HepG2 (cell line): ENCODE measurements at regions not wholly inside any gene's neighbourhood (a gene's known extent, or its start where the extent isn't known, plus 50 kb on each side); places are given as distances from the start of the nearest gene placed in this dataset.

Experiments used
- ATAC-seq: fragments of 200-7000 bp; cut with Tn5 transposase; 3 replicates; pipeline ENCODE4 v1.9.1; 2020; ENCODE audit warnings: mild to moderate bottlenecking, moderate library complexity
- BruUV-seq: library from RNA; stranded (reverse); fragments of 400-500 nt; replicated peaks from 2 replicates; lab custom pipeline; 2021; lab: Mats Ljungman, UMichigan
- CTCF ChIA-PET: fragments of 300-600 bp; formaldehyde crosslinking; extraction: SDS; loops from one replicate; lab custom pipeline; 2021; ENCODE audit warnings: low total read pairs, inconsistent platforms, low intra/inter-chr PET ratio; lab: Yijun Ruan, JAX
- POLR2A ChIA-PET: fragments of 350-600 bp; sonication (Branson Sonifier 250); formaldehyde crosslinking; loops from one replicate; lab custom pipeline; 2020; ENCODE audit warnings: antibody characterized with exemption, inconsistent platforms; lab: Yijun Ruan, JAX
- DNase-seq: peaks from one replicate; pipeline ENCODE4 v3.0.0-alpha.2; 2015; ENCODE audit warnings: low spot score
- FAIRE-seq: peaks from 3 replicates; lab custom pipeline; 2011; peaks lifted over from hg19 to GRCh38; lab: Jason Lieb, UNC
- H2AFZ ChIP-seq: one replicate; pipeline ENCODE4 v1.6.1; 2011; ENCODE audit warnings: low read length, inconsistent platforms
- H3K27ac ChIP-seq: fragments of 300-600 bp; 3 replicates; pipeline ENCODE4 v1.8.0; 2011; ENCODE audit warnings: mixed run types, mild to moderate bottlenecking, mixed read lengths, low read length, inconsistent platforms; ENCODE audit not compliant: insufficient read depth; ENCODE audit errors: extremely low read length
- H3K27me3 ChIP-seq, 2 experiments: fragments of 200-600 bp in 1 of 2; 2 replicates in 1 of 2; 3 replicates in 1 of 2; pipeline versions ENCODE4 v1.6.0 to v1.8.0; 2011; ENCODE audit warnings: low read length in 2 of 2, mild to moderate bottlenecking in 2 of 2, moderate library complexity in 2 of 2, inconsistent platforms in 1 of 2; ENCODE audit not compliant: insufficient read depth in 2 of 2, control insufficient read depth in 1 of 2
- H3K36me3 ChIP-seq, 2 experiments: fragments of 200-600 bp in 1 of 2; replicated peaks in 1 of 2; 2 replicates in 1 of 2; 3 replicates in 1 of 2; pipeline versions ENCODE4 v1.5.1 to v1.8.0; 2011; ENCODE audit warnings: low read length in 2 of 2, inconsistent platforms in 1 of 2; ENCODE audit not compliant: insufficient read depth in 2 of 2, control insufficient read depth in 1 of 2
- H3K4me1 ChIP-seq: 2 replicates; pipeline ENCODE4 v1.5.1; 2012; ENCODE audit warnings: low read length, inconsistent platforms; ENCODE audit not compliant: insufficient read depth
- H3K4me2 ChIP-seq: 2 replicates; pipeline ENCODE4 v1.6.0; 2011; ENCODE audit warnings: low read depth, low read length, inconsistent platforms
- H3K4me3 ChIP-seq, 3 experiments: fragments of 200-600 bp in 1 of 3; sonication (generic), shearing (Covaris generic) in 1 of 3; replicated peaks in 1 of 3; 2 replicates each; pipeline ENCODE4 v1.5.1; 2011 to 2016; ENCODE audit warnings: low read length in 3 of 3, inconsistent platforms in 2 of 3, low read depth in 2 of 3, mild to moderate bottlenecking in 2 of 3, control low read depth in 1 of 3, mixed read lengths in 1 of 3; ENCODE audit not compliant: insufficient read depth in 1 of 3
- H3K79me2 ChIP-seq: one replicate; pipeline ENCODE4 v1.6.1; 2011; ENCODE audit warnings: low read length, inconsistent platforms; ENCODE audit not compliant: insufficient read depth
- H3K9ac ChIP-seq: 2 replicates; pipeline ENCODE4 v1.6.0; 2011; ENCODE audit warnings: mild to moderate bottlenecking, low read depth, low read length, inconsistent platforms; ENCODE audit not compliant: insufficient read depth
- H3K9me3 ChIP-seq: 2 replicates; pipeline ENCODE4 v1.5.1; 2012; ENCODE audit warnings: mild to moderate bottlenecking, low read length
- H4K20me1 ChIP-seq: 2 replicates; pipeline ENCODE4 v1.6.0; 2011; ENCODE audit warnings: inconsistent platforms, mild to moderate bottlenecking, low read length, moderate library complexity; ENCODE audit not compliant: insufficient read depth
- CHD2 ChIP-seq: IDR thresholded peaks from 2 replicates; pipeline ENCODE4 v1.6.1; 2011; ENCODE audit warnings: low read depth, low read length, improper control_type of control experiment
- KLF6 ChIP-seq: IDR thresholded peaks from 2 replicates; pipeline ENCODE4 v1.8.0; 2016; ENCODE audit warnings: missing biosample characterization, missing genetic modification reagents
- NFKB2 ChIP-seq: sonication (generic); formaldehyde crosslinking; IDR thresholded peaks from 2 replicates; pipeline ENCODE4 v1.4.0; 2020; ENCODE audit warnings: missing genetic modification reagents, borderline replicate concordance
- NR2F1 ChIP-seq, 2 experiments: fragments of 450-650 bp in 1 of 2; formaldehyde crosslinking in 1 of 2; IDR thresholded peaks; 2 replicates each; pipeline versions ENCODE4 v1.5.0 to v1.6.1; 2016 to 2020; ENCODE audit warnings: mild to moderate bottlenecking in 1 of 2, missing compliant biosample characterization in 1 of 2, missing genetic modification reagents in 1 of 2, moderate library complexity in 1 of 2
- RBM39 ChIP-seq: fragments of 200-400 bp; formaldehyde crosslinking; IDR thresholded peaks from one replicate; pipeline ENCODE4 v1.6.1; 2018; ENCODE audit warnings: antibody characterized with exemption, mild to moderate bottlenecking, low read depth, low read length; ENCODE audit not compliant: poor library complexity, severe bottlenecking
- RFX5 ChIP-seq: IDR thresholded peaks from 2 replicates; pipeline ENCODE4 v1.6.1; 2011; ENCODE audit warnings: low read depth, low read length, improper control_type of control experiment
- SIX1 ChIP-seq: sonication (generic); formaldehyde crosslinking; IDR thresholded peaks from 2 replicates; pipeline ENCODE4 v1.4.0; 2020; ENCODE audit warnings: missing genetic modification reagents, borderline replicate concordance
- SP4 ChIP-seq: sonication (generic); formaldehyde crosslinking; IDR thresholded peaks from 2 replicates; pipeline ENCODE4 v1.8.1; 2023; ENCODE audit warnings: mild to moderate bottlenecking, missing genetic modification reagents
- THAP8 ChIP-seq: sonication (generic); formaldehyde crosslinking; IDR thresholded peaks from 2 replicates; pipeline ENCODE4 v1.5.1; 2020; ENCODE audit warnings: missing genetic modification reagents, mild to moderate bottlenecking, borderline replicate concordance
- TOPORS ChIP-seq: sonication (generic); formaldehyde crosslinking; IDR thresholded peaks from 2 replicates; pipeline ENCODE4 v1.8.0; 2023; ENCODE audit warnings: mild to moderate bottlenecking, missing genetic modification reagents
- ZFP36L1 ChIP-seq: sonication (generic); formaldehyde crosslinking; IDR thresholded peaks from 2 replicates; pipeline ENCODE4 v1.8.0; 2022; ENCODE audit warnings: mild to moderate bottlenecking, missing genetic modification reagents, moderate library complexity
- WGBS: methylation state at CpG from one replicate; pipeline ENCODE4 v1.1.6; 2017; ENCODE audit warnings: low lambda C conversion rate; 5-methylcytosine and 5-hydroxymethylcytosine counted together
- in situ Hi-C: cut with HindIII; loops from 2 replicates; pipeline ENCODE4 v1.10.0; 2017; ENCODE audit warnings: low pct_unique_long_range_greater_than_20kb; ENCODE audit not compliant: extremely low pct_ligation_motif_present
- intact Hi-C: fragments of 100-400 bp; cut with micrococcal nuclease; formaldehyde crosslinking; loops from one replicate; pipeline ENCODE4 v1.10.0; 2022; ENCODE audit not compliant: unreplicated experiment
- TF ChIP-seq, protein P1 (sequence below): sonication (generic); formaldehyde crosslinking; IDR thresholded peaks from 2 replicates; pipeline ENCODE4 v1.8.0; 2022; ENCODE audit warnings: missing genetic modification reagents, mild to moderate bottlenecking, borderline replicate concordance
- TF ChIP-seq, protein P2 (sequence below): sonication (generic); formaldehyde crosslinking; IDR thresholded peaks from 2 replicates; pipeline ENCODE4 v1.5.0; 2020; ENCODE audit warnings: mild to moderate bottlenecking, missing genetic modification reagents, moderate library complexity

- FAIRE-seq = no peak
- in situ Hi-C loops = no loop called here
- ATAC-seq = no peak; the same call in 2 of the 3 replicates
Observed at GRCh38 chr1:4366091-4366490, 288.3 kb upstream of the AJAP1 start.

More at GRCh38 chr1:4366091-4366490, 288.3 kb upstream of the AJAP1 start:
- H3K79me2 ChIP-seq = no peaks in the 10 kb centered on the region
- H3K9ac ChIP-seq = no peak overlapping the region
- WGBS = 39% methylated on average over 8 of the region's 10 CpGs
- H3K4me3 ChIP-seq = no peak overlapping the region
- H2AFZ ChIP-seq = no peak overlapping the region
- no peak overlapping the region for H3K27ac ChIP-seq
- TF ChIP-seq RBM39 (no peak), CHD2 (no peak), THAP8 (CRISPR knock-in tag) (no peak), RFX5 (no peak), NR2F1 (CRISPR knock-in tag; IDR thresholded peaks at IDR 0.05) (no peak), NFKB2 (CRISPR knock-in tag) (no peak), SIX1 (CRISPR knock-in tag) (no peak), KLF6 (CRISPR knock-in tag) (no peak), TOPORS (CRISPR knock-in tag) (no peak), ZFP36L1 (CRISPR knock-in tag) (no peak), SP4 (CRISPR knock-in tag) (no peak)
- TF ChIP-seq, protein P1, sequence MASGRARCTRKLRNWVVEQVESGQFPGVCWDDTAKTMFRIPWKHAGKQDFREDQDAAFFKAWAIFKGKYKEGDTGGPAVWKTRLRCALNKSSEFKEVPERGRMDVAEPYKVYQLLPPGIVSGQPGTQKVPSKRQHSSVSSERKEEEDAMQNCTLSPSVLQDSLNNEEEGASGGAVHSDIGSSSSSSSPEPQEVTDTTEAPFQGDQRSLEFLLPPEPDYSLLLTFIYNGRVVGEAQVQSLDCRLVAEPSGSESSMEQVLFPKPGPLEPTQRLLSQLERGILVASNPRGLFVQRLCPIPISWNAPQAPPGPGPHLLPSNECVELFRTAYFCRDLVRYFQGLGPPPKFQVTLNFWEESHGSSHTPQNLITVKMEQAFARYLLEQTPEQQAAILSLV = no peak
- TF ChIP-seq, protein P2, sequence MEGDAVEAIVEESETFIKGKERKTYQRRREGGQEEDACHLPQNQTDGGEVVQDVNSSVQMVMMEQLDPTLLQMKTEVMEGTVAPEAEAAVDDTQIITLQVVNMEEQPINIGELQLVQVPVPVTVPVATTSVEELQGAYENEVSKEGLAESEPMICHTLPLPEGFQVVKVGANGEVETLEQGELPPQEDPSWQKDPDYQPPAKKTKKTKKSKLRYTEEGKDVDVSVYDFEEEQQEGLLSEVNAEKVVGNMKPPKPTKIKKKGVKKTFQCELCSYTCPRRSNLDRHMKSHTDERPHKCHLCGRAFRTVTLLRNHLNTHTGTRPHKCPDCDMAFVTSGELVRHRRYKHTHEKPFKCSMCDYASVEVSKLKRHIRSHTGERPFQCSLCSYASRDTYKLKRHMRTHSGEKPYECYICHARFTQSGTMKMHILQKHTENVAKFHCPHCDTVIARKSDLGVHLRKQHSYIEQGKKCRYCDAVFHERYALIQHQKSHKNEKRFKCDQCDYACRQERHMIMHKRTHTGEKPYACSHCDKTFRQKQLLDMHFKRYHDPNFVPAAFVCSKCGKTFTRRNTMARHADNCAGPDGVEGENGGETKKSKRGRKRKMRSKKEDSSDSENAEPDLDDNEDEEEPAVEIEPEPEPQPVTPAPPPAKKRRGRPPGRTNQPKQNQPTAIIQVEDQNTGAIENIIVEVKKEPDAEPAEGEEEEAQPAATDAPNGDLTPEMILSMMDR (CRISPR knock-in tag) = no peak
- no peaks in the 10 kb centered on the region for H3K36me3 ChIP-seq
- DNase-seq = no peak
- ChIA-PET POLR2A (no interaction called here), CTCF (no interaction called here)
- BruUV-seq = no TSS peak
- no peak overlapping the region for H3K4me2 ChIP-seq
- intact Hi-C loops = no loop called here
- H3K9me3 ChIP-seq = peaks cover 17% of the 10 kb centered on the region
- no peaks in the 10 kb centered on the region for H3K27me3 ChIP-seq
- H4K20me1 ChIP-seq = no peaks in the 10 kb centered on the region
- H3K4me1 ChIP-seq = peaks cover 18% of the 10 kb centered on the region; the same call in 1 of the 2 replicates
